Germinal center (tissue), 1 donor: ENCODE measurements at regions not wholly inside any gene's neighbourhood (a gene's known extent, or its start where the extent isn't known, plus 50 kb on each side); places are given as distances from the start of the nearest gene placed in this dataset.

Experiments
- DNase-seq: peaks from one replicate; pipeline ENCODE4 v3.0.0; 2012; ENCODE audit warnings: mixed read lengths, low spot score

DNA sequence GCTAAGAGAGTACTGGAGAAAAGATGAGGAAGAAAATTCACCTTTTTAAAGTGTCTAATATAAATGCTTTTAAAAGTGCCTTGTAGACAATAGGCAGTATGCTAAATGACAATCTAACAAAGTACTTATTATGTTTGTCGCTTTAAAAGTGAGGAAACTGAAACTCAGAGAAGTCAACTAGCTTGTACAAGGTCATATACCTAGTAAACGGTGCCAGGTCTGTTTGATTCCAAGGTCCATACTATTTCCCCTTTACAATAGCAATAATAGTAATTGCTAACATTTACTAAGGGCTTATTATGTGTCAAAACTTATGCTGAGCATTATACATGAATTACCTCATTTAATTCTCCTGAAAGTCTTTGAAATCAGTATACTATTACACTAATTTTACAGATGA is 328.6 kb upstream of the SLC24A2 start:
- DNase-seq: no peak

DNA sequence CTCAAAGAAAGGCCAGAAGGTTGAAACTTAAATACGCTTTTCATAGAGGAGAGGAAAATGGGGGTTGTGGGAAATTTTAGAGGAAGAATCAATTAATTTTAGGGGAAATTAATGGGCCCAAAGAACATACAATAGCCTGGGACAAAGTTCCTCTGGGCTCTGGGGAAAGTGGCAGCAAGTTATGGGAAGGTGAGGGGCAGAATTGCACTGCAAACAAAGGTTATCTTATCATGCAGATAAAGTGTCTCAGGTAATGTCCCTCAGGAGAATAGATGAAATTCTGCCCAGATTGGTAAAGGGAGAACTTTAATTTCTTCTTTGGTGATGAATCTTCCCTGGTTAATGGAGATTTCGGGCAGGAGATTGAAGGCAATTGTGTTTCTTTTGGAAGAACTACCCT is 326.1 kb upstream of the SLC24A2 start:
- DNase-seq: no peak

DNA sequence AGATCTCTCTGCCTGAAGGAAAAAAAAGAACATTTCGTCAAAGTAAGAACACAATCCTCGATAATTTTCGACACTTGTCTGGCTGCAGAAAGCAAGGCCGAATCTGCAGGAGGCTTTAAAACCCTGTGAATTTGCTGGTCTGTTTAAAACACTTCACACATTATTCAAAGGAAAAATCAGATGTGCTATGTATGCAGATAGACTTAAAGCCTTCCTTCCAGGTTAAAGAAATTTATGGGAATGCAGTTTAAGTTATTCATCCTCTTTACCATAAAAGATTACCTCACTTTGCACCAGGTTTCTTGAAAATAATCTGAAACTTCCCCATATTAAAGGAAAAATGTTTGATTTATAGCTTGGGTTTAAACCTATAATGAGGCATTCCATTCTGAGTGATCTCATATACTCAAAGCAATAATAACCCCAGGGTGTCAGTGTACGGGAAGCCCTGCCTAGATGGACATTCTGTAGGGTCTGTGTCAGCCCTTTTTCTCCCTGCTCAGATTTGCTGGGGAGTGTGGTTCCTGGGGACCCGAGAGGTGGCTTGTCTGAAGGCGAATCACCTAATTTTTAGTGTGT is 323.5 kb upstream of the SLC24A2 start:
- no peak for DNase-seq

DNA sequence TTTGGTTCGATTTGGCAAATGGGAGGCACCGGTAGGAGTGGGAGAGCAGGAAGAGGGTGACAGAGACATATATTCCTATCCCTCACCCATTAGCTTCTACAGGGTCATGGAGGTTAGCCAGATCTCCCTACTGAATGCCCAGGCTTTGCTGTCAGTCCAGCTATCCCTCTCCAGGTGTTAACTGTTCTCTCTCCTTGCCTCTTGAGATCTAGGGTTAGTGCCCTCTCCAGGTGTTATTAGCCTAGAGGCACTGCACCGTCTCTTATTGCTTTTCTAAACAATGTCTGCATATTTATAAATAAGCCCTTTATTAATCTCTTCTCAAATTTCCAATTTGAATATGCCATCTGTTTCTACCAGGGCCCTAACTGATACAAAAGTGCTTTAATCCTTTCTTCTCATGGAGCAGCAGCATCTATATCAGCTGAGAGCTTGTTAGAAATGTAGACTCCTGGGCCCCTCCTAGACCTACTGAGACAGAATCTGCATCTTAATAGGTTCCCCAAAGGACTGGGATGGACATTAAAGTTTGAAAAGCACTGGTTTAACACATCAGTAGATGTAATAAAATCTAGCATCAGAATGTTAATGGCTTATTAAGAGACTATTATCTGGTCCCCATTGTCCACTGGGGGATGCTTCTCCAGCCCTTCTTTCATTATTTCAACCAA is 322.5 kb upstream of the SLC24A2 start:
- no peak for DNase-seq

DNA sequence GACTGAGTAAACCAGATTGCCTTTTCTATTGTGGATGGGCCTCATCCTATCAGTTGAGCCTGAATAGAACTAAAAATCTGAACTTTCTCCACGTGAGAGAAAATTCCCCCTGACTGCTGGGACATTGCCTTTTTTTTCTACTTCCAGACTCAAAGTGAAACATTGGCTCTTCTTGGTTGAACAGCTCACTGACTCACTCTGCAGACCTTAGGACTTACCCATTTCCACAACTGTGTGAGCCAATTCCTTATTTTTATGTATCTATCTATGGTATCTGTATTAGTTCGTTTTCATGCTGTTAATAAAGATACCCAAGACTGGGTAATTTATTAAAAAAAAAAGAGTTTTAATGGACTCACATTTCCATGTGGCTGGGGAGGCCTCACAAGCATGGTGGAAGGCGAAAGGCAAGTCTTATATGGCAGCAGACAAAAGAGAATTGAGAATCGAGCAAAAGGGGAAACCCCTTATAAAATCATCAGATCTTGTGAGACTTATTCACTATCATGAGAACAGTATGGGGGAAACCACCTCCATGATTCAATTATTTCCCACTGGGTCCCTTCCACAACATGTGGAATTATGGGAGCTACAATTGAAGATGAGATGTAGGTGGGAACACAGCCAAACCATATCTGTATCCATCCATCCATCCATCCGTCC is 306.7 kb upstream of the SLC24A2 start:
- DNase-seq: no peak

DNA sequence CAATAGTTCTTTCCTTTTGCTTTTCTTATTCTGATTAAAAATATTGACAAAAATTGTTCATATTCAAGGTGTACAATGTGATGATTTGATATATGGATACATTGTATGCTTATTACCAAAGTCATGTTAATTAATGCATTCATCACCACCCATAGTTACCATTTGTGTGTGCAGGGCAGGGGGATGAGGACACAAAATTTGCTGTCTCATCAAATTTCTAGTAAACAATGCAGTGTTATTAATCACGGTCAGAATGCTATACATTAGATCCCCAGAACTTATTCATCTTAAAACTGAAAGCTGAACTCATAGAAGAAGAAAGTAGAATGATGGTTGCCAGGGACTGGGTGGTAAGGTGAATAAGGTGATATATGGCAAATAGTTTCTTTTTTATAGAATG is 303.7 kb upstream of the SLC24A2 start:
- DNase-seq: no peak

DNA sequence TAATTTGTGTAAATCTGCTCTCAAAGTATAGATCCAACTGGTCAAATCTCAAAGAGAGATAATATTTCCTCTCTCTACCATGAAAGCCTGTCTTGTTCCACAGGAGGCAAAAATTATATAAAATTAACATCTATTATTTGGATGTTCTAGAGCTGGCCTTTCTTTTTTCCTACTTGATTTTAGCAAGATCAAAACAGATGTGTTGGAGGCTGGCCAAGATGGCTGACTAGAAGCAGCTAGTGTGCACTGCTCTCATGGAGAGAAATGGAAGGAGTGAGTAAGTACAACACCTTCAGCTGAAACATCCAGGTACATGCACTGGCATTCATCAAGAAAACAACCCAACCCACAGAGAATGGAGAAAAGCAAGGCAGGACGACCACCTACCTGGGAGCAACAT is 298.6 kb upstream of the SLC24A2 start:
- DNase-seq: no peak

DNA sequence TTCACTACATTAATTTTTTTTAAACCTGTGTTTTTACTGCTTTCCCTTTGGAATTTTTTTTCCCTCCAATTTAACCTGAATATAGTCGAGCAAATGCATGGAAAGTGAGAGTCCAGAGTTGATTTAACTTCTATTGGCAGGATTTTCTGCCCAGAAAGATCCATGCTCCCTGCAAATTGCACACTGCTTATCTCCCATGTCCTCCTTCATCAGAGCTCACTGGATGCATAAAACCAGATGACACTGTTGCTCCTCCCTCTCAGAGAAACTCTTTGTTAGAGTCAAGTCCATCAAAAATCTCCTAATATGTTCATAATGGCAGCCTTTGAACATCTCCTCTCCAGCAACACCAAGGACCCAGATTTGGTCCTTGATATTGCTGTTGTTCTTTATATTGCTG is 297.0 kb upstream of the SLC24A2 start:
- DNase-seq: no peak

DNA sequence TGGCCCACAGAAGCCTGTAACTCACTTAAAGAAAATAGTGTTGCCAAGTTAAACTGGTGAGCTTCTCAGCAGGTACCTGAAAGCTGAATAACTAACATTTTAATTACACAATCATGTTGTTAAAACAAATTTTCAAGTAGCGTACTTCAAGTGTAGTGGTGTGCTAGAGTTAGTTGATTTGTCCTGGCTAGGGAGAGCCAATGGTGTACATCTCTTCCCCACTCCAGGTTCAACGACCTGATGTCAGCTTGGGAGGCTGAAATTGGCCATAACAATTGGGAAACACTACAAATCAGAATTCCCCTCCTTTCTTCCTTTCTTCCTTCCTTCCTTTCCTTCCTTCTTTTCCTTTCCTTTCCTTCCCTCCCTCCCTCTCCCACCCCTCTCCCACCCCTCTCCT is 295.3 kb upstream of the SLC24A2 start:
- no peak for DNase-seq

DNA sequence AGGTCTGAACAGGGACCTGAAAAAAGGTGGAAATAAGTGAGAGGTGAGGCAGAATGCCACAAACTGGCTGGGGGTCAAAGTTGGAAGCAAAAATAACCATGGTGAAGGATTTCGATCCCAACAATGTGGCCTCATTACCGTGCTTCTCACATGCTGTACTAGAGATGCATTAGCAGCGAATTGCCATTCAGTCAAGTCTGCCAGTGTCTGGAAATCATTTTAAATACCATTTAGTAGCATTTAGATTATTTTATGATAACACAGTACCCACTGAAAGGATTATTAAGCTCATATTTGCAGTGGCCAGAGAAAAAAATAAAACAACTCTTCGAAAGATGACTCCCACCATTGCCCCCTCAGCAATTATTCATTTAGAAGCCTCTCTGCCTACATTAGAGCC is 294.6 kb upstream of the SLC24A2 start:
- DNase-seq: no peak

DNA sequence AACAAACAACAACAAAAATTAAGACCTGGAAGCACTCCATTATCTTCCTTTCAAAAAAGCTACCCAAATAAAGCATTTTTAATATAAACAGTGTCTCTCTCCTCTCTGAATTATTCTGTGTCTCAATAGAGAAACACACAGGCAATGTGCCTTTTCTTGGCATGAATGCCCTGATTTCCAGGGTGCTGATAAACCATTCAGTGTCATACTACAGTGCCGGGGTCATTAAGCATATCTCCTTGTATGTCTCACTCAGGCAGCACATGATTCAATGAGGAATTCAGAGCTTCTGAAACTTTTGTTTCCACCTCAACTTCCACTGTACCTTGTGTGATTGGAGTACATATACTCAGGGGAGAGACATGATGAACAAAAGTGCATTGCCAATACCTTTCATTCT is 294.0 kb upstream of the SLC24A2 start:
- DNase-seq: no peak

DNA sequence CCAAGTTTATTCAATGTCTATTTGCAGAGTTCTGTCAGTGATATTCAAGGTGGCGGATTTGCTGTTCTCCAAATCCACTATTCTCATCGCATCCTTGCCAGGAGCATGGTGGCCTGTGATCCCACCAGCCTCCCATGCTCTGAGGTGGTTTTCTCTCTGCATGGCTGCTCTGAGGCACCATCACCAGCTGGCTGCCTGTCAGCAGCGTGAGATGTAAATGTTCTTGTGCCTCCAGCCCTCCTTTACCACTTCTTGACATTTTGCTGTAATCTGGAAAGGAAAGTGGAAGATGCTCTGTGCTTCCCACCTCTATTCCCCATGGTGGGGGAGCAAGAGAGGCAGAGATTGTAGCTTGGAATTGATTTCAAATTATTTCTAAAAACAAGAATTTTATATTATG is 293.6 kb upstream of the SLC24A2 start:
- DNase-seq: no peak

DNA sequence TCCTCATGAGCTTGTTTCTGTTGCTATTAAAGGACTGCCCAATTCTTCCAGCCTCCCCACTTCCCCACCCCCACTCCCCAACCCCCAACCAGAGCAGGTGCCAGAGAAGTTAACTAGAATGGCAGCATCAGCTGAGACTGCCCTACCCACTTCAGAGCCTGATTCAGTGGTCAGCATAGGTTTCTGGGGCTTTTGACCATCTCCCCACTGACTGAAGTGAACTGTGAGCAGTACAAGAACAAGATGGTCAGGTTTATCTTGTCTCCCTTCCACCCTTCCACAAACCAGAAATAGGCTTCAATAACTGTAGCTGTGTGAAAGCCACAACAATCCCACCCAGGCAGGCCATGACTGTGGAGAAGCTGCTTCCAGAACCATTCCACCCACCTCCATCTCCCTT is 289.4 kb upstream of the SLC24A2 start:
- no peak for DNase-seq

DNA sequence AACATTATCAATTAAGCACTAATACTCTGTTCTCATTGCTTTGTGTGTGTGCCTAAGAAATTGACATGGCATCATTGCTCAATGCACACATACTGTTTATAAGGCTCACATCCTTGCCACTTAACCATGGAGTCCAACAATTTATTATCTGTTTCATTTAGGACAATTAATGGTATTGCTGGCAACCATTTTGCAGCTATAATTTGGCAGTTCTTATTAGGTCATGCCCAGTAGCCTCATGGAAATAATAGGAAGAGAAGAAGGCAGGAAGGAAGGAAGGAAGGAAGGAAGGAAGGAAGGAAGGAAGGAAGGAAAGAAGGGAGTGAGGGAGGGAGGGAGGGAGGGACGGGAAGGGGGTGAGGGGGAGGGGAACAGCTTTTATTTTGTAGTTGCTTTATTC is 285.5 kb upstream of the SLC24A2 start:
- DNase-seq: no peak

DNA sequence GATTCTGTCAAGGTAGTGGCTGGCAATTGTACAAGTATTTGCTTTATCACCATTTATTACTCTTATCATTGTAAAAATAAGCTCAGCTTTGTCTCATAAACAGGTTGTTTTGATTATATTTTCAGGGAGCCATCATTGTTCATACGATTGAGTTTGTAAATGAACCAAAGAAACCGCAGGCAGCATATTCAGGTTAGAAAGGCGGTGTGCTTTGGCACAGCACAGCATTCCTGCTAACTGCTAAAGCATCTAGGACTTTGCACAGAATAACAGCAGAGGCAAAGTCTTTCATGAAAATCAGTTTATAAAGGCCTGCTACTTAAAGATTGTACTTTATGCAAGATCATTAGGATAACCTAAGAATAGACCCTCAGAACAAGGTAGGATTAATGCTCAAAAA is 281.5 kb upstream of the SLC24A2 start:
- DNase-seq: no peak

DNA sequence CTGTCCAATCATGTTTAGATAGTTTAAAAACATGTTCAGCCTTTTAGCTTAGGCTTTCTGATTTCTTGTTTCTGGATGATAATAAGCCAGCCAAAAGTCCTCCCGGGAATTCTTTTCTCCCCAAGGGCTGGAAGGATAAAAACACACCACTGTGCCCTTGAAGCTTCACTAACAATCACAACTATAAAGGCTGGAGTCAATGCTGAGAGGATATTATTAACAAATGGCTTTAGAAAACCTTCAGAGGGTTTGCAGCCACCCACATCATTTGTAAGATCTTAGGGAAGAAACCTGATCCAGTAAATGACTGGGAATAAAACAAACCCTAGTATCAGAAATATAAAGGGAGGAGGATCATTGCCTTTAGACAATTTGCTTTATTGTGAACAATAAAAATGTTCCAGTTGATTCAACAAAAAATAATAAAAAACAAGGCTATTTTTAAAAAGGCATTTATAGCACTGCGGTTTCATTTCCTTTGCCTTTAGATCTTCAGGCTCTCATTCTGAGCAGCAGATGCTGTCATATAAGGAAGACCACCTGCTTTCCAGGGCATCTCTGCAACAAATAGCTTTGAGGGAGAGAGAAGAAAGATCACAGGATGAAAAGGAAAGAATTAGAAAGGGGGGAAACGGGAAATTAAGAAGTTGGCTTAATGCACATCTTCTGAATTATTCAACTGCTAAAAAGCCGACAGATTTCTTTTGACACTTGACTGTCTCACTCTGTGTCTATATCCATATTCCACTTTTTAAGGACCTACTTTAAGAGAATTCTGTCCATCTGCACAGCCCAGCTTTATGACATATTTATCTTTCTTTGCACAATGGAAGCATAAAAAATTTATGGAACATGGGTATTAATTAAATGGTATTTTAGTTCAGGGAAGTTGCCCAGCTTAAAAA is 277.2 kb upstream of the SLC24A2 start:
- DNase-seq: no peak

DNA sequence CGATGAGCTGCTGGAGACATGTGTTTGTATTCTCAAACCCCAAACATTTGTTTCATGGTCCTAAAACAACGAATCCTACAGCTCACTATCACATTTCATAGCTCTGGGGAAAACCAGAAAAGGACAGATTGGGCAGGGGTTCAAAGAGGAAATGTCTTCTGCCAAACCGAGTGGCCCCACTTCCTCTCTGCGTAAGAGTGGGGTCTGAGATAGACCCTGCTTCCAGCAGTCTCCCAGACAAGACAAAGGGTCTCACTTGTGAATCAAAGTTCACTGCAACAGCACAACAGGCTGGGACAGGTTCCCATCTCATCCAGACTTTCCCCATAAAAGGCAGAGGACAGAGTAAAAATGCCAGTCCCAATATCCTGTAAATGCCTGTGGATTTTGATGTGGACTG is 276.2 kb upstream of the SLC24A2 start:
- DNase-seq: no peak

DNA sequence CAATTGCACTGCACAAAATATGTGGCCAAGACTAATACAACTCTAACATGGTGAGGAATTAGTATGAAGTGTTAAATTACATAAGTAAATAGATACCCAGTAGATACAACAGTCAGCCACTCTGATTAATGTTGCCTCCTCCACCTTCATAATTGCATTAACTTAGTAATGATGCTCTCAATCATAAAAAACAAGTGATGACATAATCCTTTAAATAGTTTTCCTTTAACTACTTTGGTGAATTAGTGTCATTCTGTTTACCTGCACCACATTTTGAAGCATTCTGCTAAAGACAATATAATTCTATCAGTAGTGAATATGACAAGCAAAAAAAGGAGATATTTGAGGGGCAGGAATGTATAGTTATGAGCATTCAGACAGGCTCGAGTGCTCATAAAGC is 265.9 kb upstream of the SLC24A2 start:
- no peak for DNase-seq

DNA sequence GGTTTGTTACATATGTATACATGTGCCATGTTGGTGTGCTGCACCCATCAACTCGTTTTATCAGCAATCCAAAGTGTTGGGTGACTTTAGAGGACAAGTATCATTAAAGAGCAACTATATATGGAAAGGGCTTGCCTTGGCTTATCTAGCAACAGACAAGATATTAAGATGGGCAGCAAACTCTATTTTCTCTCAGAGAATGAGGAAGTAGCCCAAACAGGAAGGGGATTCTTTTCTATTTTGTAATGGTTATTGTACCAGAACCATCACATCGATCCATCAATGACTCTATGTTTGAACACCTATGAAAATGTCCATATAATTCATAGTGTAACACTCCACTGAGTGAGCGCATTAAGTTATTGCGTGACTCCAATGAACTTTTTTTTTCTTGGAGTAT is 260.1 kb upstream of the SLC24A2 start:
- DNase-seq: no peak

DNA sequence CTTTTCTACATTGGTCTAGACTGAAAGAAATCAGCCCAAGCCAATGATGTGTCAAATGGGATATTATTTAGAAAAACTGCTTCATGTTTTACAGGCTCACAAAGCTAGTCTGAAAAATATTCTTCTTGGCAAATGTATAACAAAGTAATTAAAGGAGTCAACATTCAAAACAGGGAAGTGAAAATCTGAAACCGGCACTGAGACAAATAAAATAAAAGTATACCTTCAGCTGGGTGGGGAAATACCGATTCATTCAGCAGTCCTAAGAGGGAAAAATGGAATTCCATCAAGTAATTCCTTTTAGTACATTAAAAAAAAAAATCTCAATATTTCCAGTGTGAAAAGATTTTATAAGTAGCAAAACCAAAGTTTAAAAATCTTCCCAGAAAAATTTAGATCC is 259.6 kb upstream of the SLC24A2 start:
- no peak for DNase-seq

DNA sequence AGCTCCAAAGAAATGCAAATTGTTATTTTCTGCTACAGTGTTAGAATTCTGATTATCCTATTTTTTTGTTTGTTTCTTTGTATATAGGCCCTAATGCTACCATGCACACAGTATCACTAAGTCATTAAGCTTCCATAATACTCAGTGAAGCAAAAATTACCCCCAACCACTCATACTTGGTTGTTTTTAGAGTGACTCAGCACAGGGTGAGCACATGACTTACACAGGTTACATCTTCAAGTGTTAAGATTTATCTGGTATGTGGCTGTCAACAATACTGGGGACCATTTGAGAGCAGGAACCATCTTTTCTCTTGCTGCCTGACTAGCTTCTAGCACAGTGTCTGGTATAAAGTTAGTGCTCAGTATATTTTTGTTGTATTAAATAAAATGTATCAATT is 255.8 kb upstream of the SLC24A2 start:
- no peak for DNase-seq

DNA sequence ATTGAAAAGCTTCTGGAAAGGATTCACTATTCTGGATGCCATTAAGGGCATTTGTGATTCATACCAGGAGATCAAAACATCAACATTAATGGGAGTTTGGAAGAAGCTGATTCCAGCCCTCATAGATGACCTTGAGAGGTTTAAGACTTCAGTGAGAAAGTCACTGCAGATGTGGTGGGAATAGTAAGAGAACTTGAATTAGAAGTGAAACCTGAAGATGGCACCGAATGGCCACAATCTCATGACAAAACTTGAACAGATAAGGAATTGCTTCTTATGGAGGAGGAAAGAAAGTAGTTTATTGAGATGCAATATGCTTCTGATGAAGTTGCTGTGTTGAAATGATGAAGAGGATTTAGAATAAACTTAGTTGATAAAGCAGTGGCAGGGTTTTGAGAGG is 254.6 kb upstream of the SLC24A2 start:
- no peak for DNase-seq

DNA sequence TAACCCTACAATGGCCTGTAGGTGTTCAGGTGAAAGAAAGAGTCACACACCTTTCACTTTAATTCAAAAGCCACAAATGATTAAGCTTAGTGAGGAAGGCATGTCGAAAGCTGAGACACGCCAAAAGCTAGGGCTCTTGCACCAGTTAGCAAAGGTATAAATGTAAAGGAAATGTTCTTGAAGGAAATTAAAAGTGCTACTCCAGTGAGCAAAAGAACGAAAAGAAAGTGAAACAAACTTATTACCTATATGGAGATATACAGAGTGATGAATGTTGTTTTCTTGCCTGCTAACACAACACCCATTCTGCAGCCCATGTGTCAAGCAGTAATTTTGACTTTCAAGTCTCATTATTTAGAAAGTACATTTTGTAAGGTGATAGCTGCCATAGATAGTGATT is 254.2 kb upstream of the SLC24A2 start:
- no peak for DNase-seq
